Ovary (tissue), 3 donors: ENCODE measurements at regions not wholly inside any gene's neighbourhood (a gene's known extent, or its start where the extent isn't known, plus 50 kb on each side); places are given as distances from the start of the nearest gene placed in this dataset.

Experiments
- CTCF ChIP-seq, 3 donors: fragments of 450-650 bp in 2 of 3; fragments of 200-600 bp in 1 of 3; IDR thresholded peaks; one replicate each; pipeline versions ENCODE4 v1.5.1 to v1.8.0; 2016 to 2022; ENCODE audit warnings: antibody characterized with exemption in 3 of 3, mild to moderate bottlenecking in 1 of 3
- EP300 ChIP-seq: sonication (generic); formaldehyde crosslinking; IDR thresholded peaks from one replicate; pipeline ENCODE4 v1.6.1; 2017; ENCODE audit warnings: antibody characterized with exemption
- donor health status: DM: no; HTN: no; CAD: no.

GRCh38 chr6:102411796-102412195, 1018.3 kb downstream of the GRIK2 start:
- TF ChIP-seq EP300 (no peak), CTCF (IDR thresholded peaks at IDR 0.05) (no peak)
